Gastroesophageal sphincter (tissue), 3 donors: ENCODE measurements at regions not wholly inside any gene's neighbourhood (a gene's known extent, or its start where the extent isn't known, plus 50 kb on each side); places are given as distances from the start of the nearest gene placed in this dataset.

Experiments used
- POLR2AphosphoS5 ChIP-seq: sonication (generic); formaldehyde crosslinking; IDR thresholded peaks from one replicate; pipeline ENCODE4 v1.6.1; 2017; ENCODE audit warnings: antibody characterized with exemption
- TF ChIP-seq, protein P1 (sequence below), 4 experiments: fragments of 200-600 bp in 2 of 4; fragments of 450-650 bp in 2 of 4; sonication (generic) in 1 of 4; IDR thresholded peaks; one replicate each; pipeline ENCODE4 v1.5.1; 2017 to 2019; ENCODE audit warnings: antibody characterized with exemption in 4 of 4, mild to moderate bottlenecking in 2 of 4, moderate library complexity in 2 of 4

DNA sequence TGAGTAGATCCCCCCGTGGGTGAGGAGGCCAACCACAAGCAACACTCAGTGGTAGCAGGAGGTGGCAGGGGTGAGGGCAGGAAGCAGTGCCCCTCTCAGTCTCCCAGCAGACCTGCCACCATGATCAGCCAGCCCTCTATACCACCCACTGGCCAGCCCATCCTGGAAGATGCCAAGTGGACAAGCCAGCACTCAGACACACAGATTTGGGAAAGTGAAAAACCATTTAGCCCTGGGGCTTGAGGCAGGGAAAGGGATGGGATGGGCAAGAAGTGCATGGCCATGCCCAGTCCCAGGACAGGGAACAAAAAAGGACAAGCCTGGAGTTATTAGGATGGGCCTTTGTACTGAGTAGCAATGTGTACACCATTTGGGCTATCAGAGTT lies 76.9 kb downstream of the HFE start:
- TF ChIP-seq POLR2AphosphoS5, result no peak
- TF ChIP-seq, protein P1, sequence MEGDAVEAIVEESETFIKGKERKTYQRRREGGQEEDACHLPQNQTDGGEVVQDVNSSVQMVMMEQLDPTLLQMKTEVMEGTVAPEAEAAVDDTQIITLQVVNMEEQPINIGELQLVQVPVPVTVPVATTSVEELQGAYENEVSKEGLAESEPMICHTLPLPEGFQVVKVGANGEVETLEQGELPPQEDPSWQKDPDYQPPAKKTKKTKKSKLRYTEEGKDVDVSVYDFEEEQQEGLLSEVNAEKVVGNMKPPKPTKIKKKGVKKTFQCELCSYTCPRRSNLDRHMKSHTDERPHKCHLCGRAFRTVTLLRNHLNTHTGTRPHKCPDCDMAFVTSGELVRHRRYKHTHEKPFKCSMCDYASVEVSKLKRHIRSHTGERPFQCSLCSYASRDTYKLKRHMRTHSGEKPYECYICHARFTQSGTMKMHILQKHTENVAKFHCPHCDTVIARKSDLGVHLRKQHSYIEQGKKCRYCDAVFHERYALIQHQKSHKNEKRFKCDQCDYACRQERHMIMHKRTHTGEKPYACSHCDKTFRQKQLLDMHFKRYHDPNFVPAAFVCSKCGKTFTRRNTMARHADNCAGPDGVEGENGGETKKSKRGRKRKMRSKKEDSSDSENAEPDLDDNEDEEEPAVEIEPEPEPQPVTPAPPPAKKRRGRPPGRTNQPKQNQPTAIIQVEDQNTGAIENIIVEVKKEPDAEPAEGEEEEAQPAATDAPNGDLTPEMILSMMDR (IDR thresholded peaks at IDR 0.05), result no peak
